ENCODE measurements at regions not wholly inside any gene's neighbourhood (a gene's known extent, or its start where the extent isn't known, plus 50 kb on each side); places are given as distances from the start of the nearest gene placed in this dataset.
"Not testable (repeated sequence)": the region's sequence is repeated elsewhere in the genome, so short reads cannot be mapped to it uniquely, and the experiment has no call there.

GRCh38 chr13:58343076-58343475 lies 711.5 kb downstream of the PCDH17 start:
- H3K36me3 Mint-ChIP-seq: peaks cover 12% of the 10 kb centered on the region
- no peaks in the 10 kb centered on the region for H3K4me1 ChIP-seq (ENCODE audit: control insufficient read depth, insufficient read depth, low read length)
- H3K9me3 ChIP-seq (ENCODE audit: control insufficient read depth, insufficient read depth, low read length): no peaks in the 10 kb centered on the region
- no peaks in the 10 kb centered on the region for H3K36me3 ChIP-seq (ENCODE audit: control insufficient read depth, insufficient read depth, low read length)
- no peak overlapping the region for H3K27ac Mint-ChIP-seq
- intact Hi-C loops (cut with micrococcal nuclease): no loop called here
- no peak overlapping the region for H3K4me3 Mint-ChIP-seq
- H3K27me3 ChIP-seq (ENCODE audit: control insufficient read depth, insufficient read depth, low read length): no peaks in the 10 kb centered on the region
- H3K4me3 ChIP-seq (ENCODE audit: low read length): no peak overlapping the region
- peaks cover 16 to 18% of the 10 kb centered on the region in 2 donors for H3K9me3 Mint-ChIP-seq
- H3K27me3 Mint-ChIP-seq (ENCODE audit: low read depth in 2 of 2): no peaks in the 10 kb centered on the region
- no peaks in the 10 kb centered on the region for H3K4me1 Mint-ChIP-seq
- TF ChIP-seq CTCF (IDR thresholded peaks at IDR 0.05): no peak
- ATAC-seq (no peak), DNase-seq (no peak)
- 47% methylated on average over 3 of the region's 3 CpGs for WGBS (ENCODE audit: insufficient coverage)
- no peak overlapping the region for H3K27ac ChIP-seq (ENCODE audit: low read length)

- H3K27ac Mint-ChIP-seq; H3K4me3 Mint-ChIP-seq; H3K4me1 Mint-ChIP-seq; H3K27me3 ChIP-seq (ENCODE audit: control insufficient read depth, insufficient read depth, low read length); intact Hi-C loops (cut with micrococcal nuclease); H3K4me3 ChIP-seq (ENCODE audit: low read length); H3K36me3 Mint-ChIP-seq; H3K4me1 ChIP-seq (ENCODE audit: control insufficient read depth, insufficient read depth, low read length); H3K36me3 ChIP-seq (ENCODE audit: control insufficient read depth, insufficient read depth, low read length); H3K27ac ChIP-seq (ENCODE audit: low read length); H3K27me3 Mint-ChIP-seq (ENCODE audit: low read depth in 2 of 2); DNase-seq; ATAC-seq: not testable (repeated sequence)
- H3K9me3 ChIP-seq (ENCODE audit: control insufficient read depth, insufficient read depth, low read length): peaks cover 10% of the 10 kb centered on the region
- WGBS (ENCODE audit: insufficient coverage): 87% methylated on average over 9 of the region's 9 CpGs
- H3K9me3 Mint-ChIP-seq: peaks cover 5 to 11% of the 10 kb centered on the region in 2 donors
Measured at GRCh38 chr13:58352100-58352499, 720.6 kb downstream of the PCDH17 start.

- intact Hi-C loops (cut with micrococcal nuclease): no loop called here
- H3K4me3 ChIP-seq (ENCODE audit: low read length): no peak overlapping the region
- peaks cover 14% of the 10 kb centered on the region for H3K36me3 Mint-ChIP-seq
- no peaks in the 10 kb centered on the region for H3K27me3 ChIP-seq (ENCODE audit: control insufficient read depth, insufficient read depth, low read length)
- no peaks in the 10 kb centered on the region for H3K36me3 ChIP-seq (ENCODE audit: control insufficient read depth, insufficient read depth, low read length)
- H3K4me1 ChIP-seq (ENCODE audit: control insufficient read depth, insufficient read depth, low read length): no peaks in the 10 kb centered on the region
- no peak overlapping the region for H3K27ac Mint-ChIP-seq
- no peaks in the 10 kb centered on the region for H3K27me3 Mint-ChIP-seq (ENCODE audit: low read depth in 2 of 2)
- no peak overlapping the region for H3K27ac ChIP-seq (ENCODE audit: low read length)
- 93% methylated on average over 4 of the region's 5 CpGs for WGBS (ENCODE audit: insufficient coverage)
- H3K9me3 Mint-ChIP-seq: peaks cover 17 to 33% of the 10 kb centered on the region in 2 donors
- DNase-seq: no peak
- no peak for ATAC-seq
- no peak overlapping the region for H3K4me3 Mint-ChIP-seq
- H3K4me1 Mint-ChIP-seq: no peaks in the 10 kb centered on the region
- TF ChIP-seq CTCF (IDR thresholded peaks at IDR 0.05): no peak
- peaks cover 6% of the 10 kb centered on the region for H3K9me3 ChIP-seq (ENCODE audit: control insufficient read depth, insufficient read depth, low read length)
Measured at GRCh38 chr13:58369936-58370335, 738.4 kb downstream of the PCDH17 start.

- ATAC-seq (no peak), DNase-seq (no peak)
- Histone ChIP-seq H3K27ac (ENCODE audit: low read length) (no peak overlapping the region), H3K9me3 (ENCODE audit: control insufficient read depth, insufficient read depth, low read length) (peaks cover 4% of the 10 kb centered on the region), H3K36me3 (ENCODE audit: control insufficient read depth, insufficient read depth, low read length) (no peaks in the 10 kb centered on the region), H3K27me3 (ENCODE audit: control insufficient read depth, insufficient read depth, low read length) (no peaks in the 10 kb centered on the region), H3K4me1 (ENCODE audit: control insufficient read depth, insufficient read depth, low read length) (no peaks in the 10 kb centered on the region), H3K4me3 (ENCODE audit: low read length) (no peak overlapping the region)
- H3K9me3 Mint-ChIP-seq: peaks cover 14 to 27% of the 10 kb centered on the region in 2 donors
- H3K27me3 Mint-ChIP-seq (ENCODE audit: low read depth in 2 of 2): no peaks in the 10 kb centered on the region
- no peaks in the 10 kb centered on the region for H3K4me1 Mint-ChIP-seq
- TF ChIP-seq CTCF (IDR thresholded peaks at IDR 0.05): no peak
- no peak overlapping the region for H3K27ac Mint-ChIP-seq
- intact Hi-C loops (cut with micrococcal nuclease): no loop called here
- peaks cover 9% of the 10 kb centered on the region for H3K36me3 Mint-ChIP-seq
- H3K4me3 Mint-ChIP-seq: no peak overlapping the region
- WGBS (ENCODE audit: insufficient coverage): no CpG with 5 or more reads among the region's 1 CpG
Measured at GRCh38 chr13:58376349-58376748, 744.8 kb downstream of the PCDH17 start.
